GM23338 (cell line): ENCODE measurements at regions not wholly inside any gene's neighbourhood (a gene's known extent, or its start where the extent isn't known, plus 50 kb on each side); places are given as distances from the start of the nearest gene placed in this dataset.

Experiments
- ATAC-seq: fragments of 200-7000 bp; cut with Tn5 transposase; 3 replicates; pipeline ENCODE4 v1.9.1; 2020
- DNase-seq: peaks from one replicate; pipeline ENCODE4 v3.0.0-alpha.2; 2015; ENCODE audit warnings: low spot score
- H2AFZ ChIP-seq: fragments of 200-600 bp; sonication (generic); 2 replicates; pipeline ENCODE4 v1.8.0; 2016; ENCODE audit warnings: antibody characterized with exemption, mild to moderate bottlenecking, moderate library complexity
- H3F3A ChIP-seq: fragments of 200-600 bp; sonication (generic); replicated peaks from 2 replicates; pipeline ENCODE4 v1.8.0; 2017; ENCODE audit warnings: antibody characterized with exemption, mixed run types, low read depth
- H3K27ac ChIP-seq: fragments of 200-600 bp; sonication (generic); 2 replicates; pipeline ENCODE4 v1.6.1; 2016; ENCODE audit warnings: low read depth
- H3K27me3 ChIP-seq: fragments of 200-600 bp; sonication (generic); 2 replicates; pipeline ENCODE4 v1.8.0; 2016; ENCODE audit warnings: mild to moderate bottlenecking, mixed run types, moderate library complexity; ENCODE audit not compliant: insufficient read depth
- H3K36me3 ChIP-seq: fragments of 200-600 bp; sonication (generic); 2 replicates; pipeline ENCODE4 v1.8.0; 2016; ENCODE audit warnings: mild to moderate bottlenecking; ENCODE audit not compliant: insufficient read depth
- H3K4me1 ChIP-seq: fragments of 200-600 bp; sonication (generic); 2 replicates; pipeline ENCODE4 v1.8.0; 2016; ENCODE audit warnings: mild to moderate bottlenecking, moderate library complexity; ENCODE audit not compliant: insufficient read depth
- H3K4me2 ChIP-seq: fragments of 200-600 bp; sonication (generic); 2 replicates; pipeline ENCODE4 v1.7.1; 2017; ENCODE audit warnings: mixed run types
- H3K4me3 ChIP-seq: fragments of 200-600 bp; sonication (generic); 2 replicates; pipeline ENCODE4 v1.6.1; 2016; ENCODE audit warnings: mixed run types
- H3K79me2 ChIP-seq: fragments of 200-600 bp; sonication (generic); replicated peaks from 2 replicates; pipeline ENCODE4 v1.8.0; 2017; ENCODE audit warnings: mild to moderate bottlenecking; ENCODE audit not compliant: insufficient read depth
- H3K9me2 ChIP-seq: fragments of 200-600 bp; sonication (generic); 2 replicates; pipeline ENCODE4 v1.8.0; 2017; ENCODE audit not compliant: insufficient read depth
- H4K20me1 ChIP-seq: fragments of 200-600 bp; sonication (generic); replicated peaks from 2 replicates; pipeline ENCODE4 v1.8.0; 2017; ENCODE audit warnings: mild to moderate bottlenecking; ENCODE audit not compliant: insufficient read depth
- H3K27ac Mint-ChIP-seq: 2 replicates; pipeline ENCODE4 v1.8.0; 2020; ENCODE audit warnings: inconsistent platforms, mild to moderate bottlenecking, moderate library complexity, mixed read lengths
- H3K27me3 Mint-ChIP-seq: 3 replicates; pipeline ENCODE4 v1.8.0; 2022; ENCODE audit warnings: low read depth, mild to moderate bottlenecking, moderate library complexity, mixed read lengths, inconsistent platforms; ENCODE audit not compliant: insufficient read depth, poor library complexity
- H3K36me3 Mint-ChIP-seq: 3 replicates; pipeline ENCODE4 v1.8.0; 2021; ENCODE audit warnings: low read depth, mild to moderate bottlenecking, inconsistent platforms, moderate library complexity, mixed read lengths
- H3K4me1 Mint-ChIP-seq: 3 replicates; pipeline ENCODE4 v1.8.0; 2020; ENCODE audit warnings: mild to moderate bottlenecking, inconsistent platforms, mixed read lengths
- H3K4me3 Mint-ChIP-seq: 3 replicates; pipeline ENCODE4 v1.8.0; 2021; ENCODE audit warnings: moderate library complexity, mild to moderate bottlenecking, inconsistent platforms, mixed read lengths
- H3K9me3 Mint-ChIP-seq: 3 replicates; pipeline ENCODE4 v1.8.0; 2020; ENCODE audit warnings: moderate library complexity, mild to moderate bottlenecking, inconsistent platforms, mixed read lengths
- CREB1 ChIP-seq: fragments of 250-450 bp; sonication (Bioruptor Pico); IDR thresholded peaks from 2 replicates; pipeline ENCODE4 v1.5.0; 2020; ENCODE audit warnings: low read depth, mild to moderate bottlenecking, moderate library complexity
- EZH2 ChIP-seq: fragments of 200-600 bp; sonication (generic); IDR thresholded peaks from one replicate; pipeline ENCODE4 v1.8.0; 2017; ENCODE audit warnings: antibody characterized with exemption, mild to moderate bottlenecking, low read depth; ENCODE audit not compliant: unreplicated experiment
- EZH2phosphoT487 ChIP-seq: fragments of 200-600 bp; sonication (generic); IDR thresholded peaks from one replicate; pipeline ENCODE4 v1.8.1; 2018; ENCODE audit warnings: antibody characterized with exemption; ENCODE audit not compliant: unreplicated experiment
- JUNB ChIP-seq: IDR thresholded peaks from one replicate; pipeline ENCODE4 v1.6.1; 2016; ENCODE audit warnings: antibody characterized with exemption; ENCODE audit not compliant: unreplicated experiment
- NANOG ChIP-seq: IDR thresholded peaks from 2 replicates; pipeline ENCODE4 v1.6.1; 2016; ENCODE audit warnings: antibody characterized with exemption, borderline replicate concordance
- STAT1 ChIP-seq: IDR thresholded peaks from one replicate; pipeline ENCODE4 v1.6.1; 2016; ENCODE audit warnings: antibody characterized with exemption; ENCODE audit not compliant: unreplicated experiment
- ZNF114 ChIP-seq: fragments of 250-450 bp; sonication (Bioruptor Pico); IDR thresholded peaks from 2 replicates; pipeline ENCODE4 v1.5.0; 2020; ENCODE audit warnings: mild to moderate bottlenecking, moderate library complexity
- ZNF331 ChIP-seq: fragments of 250-450 bp; sonication (Bioruptor Pico); IDR thresholded peaks from 2 replicates; pipeline ENCODE4 v1.5.0; 2020; ENCODE audit warnings: low read depth, mild to moderate bottlenecking, moderate library complexity
- TF ChIP-seq, protein P1 (sequence below), 2 experiments: fragments of 200-600 bp in 1 of 2; sonication (generic) in 1 of 2; conservative IDR thresholded peaks; 2 replicates each; pipeline versions ENCODE4 v1.5.1 to v1.6.1; 2016 to 2017; ENCODE audit warnings: antibody characterized with exemption in 2 of 2, low read depth in 2 of 2, mild to moderate bottlenecking in 2 of 2, moderate library complexity in 1 of 2
- TF ChIP-seq, protein P2 (sequence below): IDR thresholded peaks from 2 replicates; pipeline ENCODE4 v1.6.1; 2016; ENCODE audit warnings: antibody characterized with exemption
- TF ChIP-seq, protein P3 (sequence below): IDR thresholded peaks from one replicate; pipeline ENCODE4 v1.6.1; 2018; ENCODE audit warnings: antibody characterized with exemption; ENCODE audit not compliant: unreplicated experiment

DNA sequence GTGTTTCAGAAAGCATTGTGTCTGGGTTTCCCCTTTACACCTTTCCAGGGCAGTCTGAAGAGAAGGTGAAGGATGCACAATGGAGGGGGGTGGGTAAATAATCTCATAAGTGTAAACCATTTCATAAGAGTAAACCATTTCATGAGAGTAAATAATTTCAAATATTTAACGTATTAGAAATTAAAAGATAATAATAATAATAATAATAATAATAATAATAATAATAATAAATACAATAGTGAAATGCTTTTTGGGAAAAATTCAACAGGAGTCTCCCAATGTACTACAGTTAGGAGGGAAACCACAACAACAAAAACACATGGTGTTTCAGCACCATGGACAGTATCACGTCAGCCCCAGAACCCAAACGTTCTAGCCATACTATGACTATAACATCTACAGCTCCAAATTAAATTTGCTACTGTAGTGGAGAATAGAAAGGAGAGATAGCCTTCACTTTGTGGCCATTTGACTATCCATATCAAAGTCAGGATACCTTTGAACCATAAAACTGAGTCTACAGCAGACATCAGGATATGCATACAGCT, 691.8 kb downstream of the BCL11B start:
- Histone ChIP-seq H3K79me2 (no peaks in the 10 kb centered on the region), H3K4me3 (no peak overlapping the region), H4K20me1 (no peaks in the 10 kb centered on the region), H3K9me2 (no peaks in the 10 kb centered on the region), H3K27ac (no peak overlapping the region), H3K4me1 (no peaks in the 10 kb centered on the region), H3K27me3 (no peaks in the 10 kb centered on the region), H2AFZ (no peak overlapping the region), H3F3A (no peaks in the 10 kb centered on the region), H3K36me3 (no peaks in the 10 kb centered on the region), H3K4me2 (no peak overlapping the region)
- ATAC-seq (no peak), DNase-seq (peak; percentile 56)
- Mint-ChIP-seq H3K27me3 (no peaks in the 10 kb centered on the region), H3K27ac (no peak overlapping the region), H3K4me3 (no peak overlapping the region), H3K36me3 (no peaks in the 10 kb centered on the region), H3K9me3 (peaks cover 6% of the 10 kb centered on the region; the same call in 1 of the 3 replicates), H3K4me1 (no peaks in the 10 kb centered on the region)
- TF ChIP-seq, protein P1, sequence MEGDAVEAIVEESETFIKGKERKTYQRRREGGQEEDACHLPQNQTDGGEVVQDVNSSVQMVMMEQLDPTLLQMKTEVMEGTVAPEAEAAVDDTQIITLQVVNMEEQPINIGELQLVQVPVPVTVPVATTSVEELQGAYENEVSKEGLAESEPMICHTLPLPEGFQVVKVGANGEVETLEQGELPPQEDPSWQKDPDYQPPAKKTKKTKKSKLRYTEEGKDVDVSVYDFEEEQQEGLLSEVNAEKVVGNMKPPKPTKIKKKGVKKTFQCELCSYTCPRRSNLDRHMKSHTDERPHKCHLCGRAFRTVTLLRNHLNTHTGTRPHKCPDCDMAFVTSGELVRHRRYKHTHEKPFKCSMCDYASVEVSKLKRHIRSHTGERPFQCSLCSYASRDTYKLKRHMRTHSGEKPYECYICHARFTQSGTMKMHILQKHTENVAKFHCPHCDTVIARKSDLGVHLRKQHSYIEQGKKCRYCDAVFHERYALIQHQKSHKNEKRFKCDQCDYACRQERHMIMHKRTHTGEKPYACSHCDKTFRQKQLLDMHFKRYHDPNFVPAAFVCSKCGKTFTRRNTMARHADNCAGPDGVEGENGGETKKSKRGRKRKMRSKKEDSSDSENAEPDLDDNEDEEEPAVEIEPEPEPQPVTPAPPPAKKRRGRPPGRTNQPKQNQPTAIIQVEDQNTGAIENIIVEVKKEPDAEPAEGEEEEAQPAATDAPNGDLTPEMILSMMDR (conservative IDR thresholded peaks at IDR 0.05; ENCODE audit: low read depth in 2 of 2), result no peak
- TF ChIP-seq, protein P2, sequence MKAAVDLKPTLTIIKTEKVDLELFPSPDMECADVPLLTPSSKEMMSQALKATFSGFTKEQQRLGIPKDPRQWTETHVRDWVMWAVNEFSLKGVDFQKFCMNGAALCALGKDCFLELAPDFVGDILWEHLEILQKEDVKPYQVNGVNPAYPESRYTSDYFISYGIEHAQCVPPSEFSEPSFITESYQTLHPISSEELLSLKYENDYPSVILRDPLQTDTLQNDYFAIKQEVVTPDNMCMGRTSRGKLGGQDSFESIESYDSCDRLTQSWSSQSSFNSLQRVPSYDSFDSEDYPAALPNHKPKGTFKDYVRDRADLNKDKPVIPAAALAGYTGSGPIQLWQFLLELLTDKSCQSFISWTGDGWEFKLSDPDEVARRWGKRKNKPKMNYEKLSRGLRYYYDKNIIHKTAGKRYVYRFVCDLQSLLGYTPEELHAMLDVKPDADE, result no peak
- TF ChIP-seq CREB1, result no peak
- TF ChIP-seq, protein P3, sequence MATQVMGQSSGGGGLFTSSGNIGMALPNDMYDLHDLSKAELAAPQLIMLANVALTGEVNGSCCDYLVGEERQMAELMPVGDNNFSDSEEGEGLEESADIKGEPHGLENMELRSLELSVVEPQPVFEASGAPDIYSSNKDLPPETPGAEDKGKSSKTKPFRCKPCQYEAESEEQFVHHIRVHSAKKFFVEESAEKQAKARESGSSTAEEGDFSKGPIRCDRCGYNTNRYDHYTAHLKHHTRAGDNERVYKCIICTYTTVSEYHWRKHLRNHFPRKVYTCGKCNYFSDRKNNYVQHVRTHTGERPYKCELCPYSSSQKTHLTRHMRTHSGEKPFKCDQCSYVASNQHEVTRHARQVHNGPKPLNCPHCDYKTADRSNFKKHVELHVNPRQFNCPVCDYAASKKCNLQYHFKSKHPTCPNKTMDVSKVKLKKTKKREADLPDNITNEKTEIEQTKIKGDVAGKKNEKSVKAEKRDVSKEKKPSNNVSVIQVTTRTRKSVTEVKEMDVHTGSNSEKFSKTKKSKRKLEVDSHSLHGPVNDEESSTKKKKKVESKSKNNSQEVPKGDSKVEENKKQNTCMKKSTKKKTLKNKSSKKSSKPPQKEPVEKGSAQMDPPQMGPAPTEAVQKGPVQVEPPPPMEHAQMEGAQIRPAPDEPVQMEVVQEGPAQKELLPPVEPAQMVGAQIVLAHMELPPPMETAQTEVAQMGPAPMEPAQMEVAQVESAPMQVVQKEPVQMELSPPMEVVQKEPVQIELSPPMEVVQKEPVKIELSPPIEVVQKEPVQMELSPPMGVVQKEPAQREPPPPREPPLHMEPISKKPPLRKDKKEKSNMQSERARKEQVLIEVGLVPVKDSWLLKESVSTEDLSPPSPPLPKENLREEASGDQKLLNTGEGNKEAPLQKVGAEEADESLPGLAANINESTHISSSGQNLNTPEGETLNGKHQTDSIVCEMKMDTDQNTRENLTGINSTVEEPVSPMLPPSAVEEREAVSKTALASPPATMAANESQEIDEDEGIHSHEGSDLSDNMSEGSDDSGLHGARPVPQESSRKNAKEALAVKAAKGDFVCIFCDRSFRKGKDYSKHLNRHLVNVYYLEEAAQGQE, result peak; percentile 84

DNA sequence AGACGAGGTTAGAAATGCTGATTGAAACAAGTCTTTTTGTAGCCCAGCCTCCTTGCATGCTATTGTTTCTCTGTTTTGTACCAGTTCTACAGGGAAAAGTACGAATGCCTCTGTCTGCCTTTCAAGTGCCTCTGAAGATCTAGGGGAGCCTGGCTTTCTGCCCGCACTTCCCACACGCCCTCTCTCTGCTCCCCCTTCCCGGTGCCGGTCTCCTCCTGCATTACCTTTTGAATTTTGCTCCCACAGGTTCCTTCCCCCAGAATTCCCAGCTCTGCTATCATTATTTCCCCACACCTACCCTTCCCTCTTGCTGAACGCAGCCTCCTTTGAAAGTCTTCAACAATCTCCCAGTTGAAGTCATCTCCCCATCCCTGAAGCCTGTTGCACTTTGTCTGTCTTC, 689.7 kb downstream of the BCL11B start:
- Histone ChIP-seq H3K36me3 (no peaks in the 10 kb centered on the region), H3K4me2 (no peak overlapping the region), H3K9me2 (no peaks in the 10 kb centered on the region), H3K27ac (no peak overlapping the region), H3F3A (no peaks in the 10 kb centered on the region), H3K4me3 (no peak overlapping the region), H4K20me1 (no peaks in the 10 kb centered on the region), H3K79me2 (no peaks in the 10 kb centered on the region), H3K27me3 (no peaks in the 10 kb centered on the region), H2AFZ (no peak overlapping the region), H3K4me1 (no peaks in the 10 kb centered on the region)
- Mint-ChIP-seq H3K36me3 (no peaks in the 10 kb centered on the region), H3K9me3 (no peaks in the 10 kb centered on the region), H3K4me3 (no peak overlapping the region), H3K27me3 (no peaks in the 10 kb centered on the region), H3K4me1 (no peaks in the 10 kb centered on the region), H3K27ac (no peak overlapping the region)
- TF ChIP-seq STAT1, result no peak
- TF ChIP-seq, protein P2, result no peak
- no peak for TF ChIP-seq JUNB
- TF ChIP-seq EZH2, result no peak
- TF ChIP-seq ZNF114, result no peak
- no peak for TF ChIP-seq EZH2phosphoT487
- no peak for TF ChIP-seq NANOG
- TF ChIP-seq, protein P3, result no peak
- no peak for TF ChIP-seq CREB1
- no peak for TF ChIP-seq ZNF331 (CRISPR knock-in tag)
- DNase-seq (no peak), ATAC-seq (no peak)
